ENCODE measurements at regions not wholly inside any gene's neighbourhood (a gene's known extent, or its start where the extent isn't known, plus 50 kb on each side); places are given as distances from the start of the nearest gene placed in this dataset.
"Not testable (repeated sequence)": the region's sequence is repeated elsewhere in the genome, so short reads cannot be mapped to it uniquely, and the experiment has no call there.

DNA sequence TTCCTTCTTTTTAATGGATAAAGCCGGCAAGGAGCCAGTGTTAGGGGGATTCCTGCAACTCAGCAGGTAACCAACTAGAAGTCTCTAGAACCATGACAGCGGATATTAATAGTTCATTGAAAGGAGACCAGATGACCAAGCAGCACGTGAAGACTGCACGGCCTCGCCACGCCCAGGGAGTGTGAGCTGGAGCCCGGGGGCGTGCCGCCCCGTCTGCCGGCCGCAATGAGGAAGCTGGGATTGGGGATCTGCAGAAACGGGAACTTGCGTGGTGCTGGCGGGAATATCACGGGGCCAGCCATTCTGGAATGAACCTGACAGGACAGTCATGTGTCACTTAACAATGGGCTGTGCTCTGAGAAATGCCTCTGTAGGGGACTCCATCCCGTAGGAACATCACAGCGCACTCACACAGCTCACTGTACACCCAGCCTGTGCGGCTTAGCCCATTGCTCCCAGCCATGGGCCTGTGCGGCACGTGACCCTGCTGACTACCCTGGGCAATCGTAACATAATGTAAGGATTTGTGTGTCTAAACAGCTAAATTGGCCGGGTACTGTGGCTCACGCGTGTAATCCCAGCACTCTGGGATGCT lies 4092.8 kb upstream of the TPTE start:
- intact Hi-C loops (cut with DNase I); H3K27me3 ChIP-seq; H3K4me3 ChIP-seq; H3K36me3 ChIP-seq; H3K4me1 ChIP-seq; H3K9me3 ChIP-seq; H3K9ac ChIP-seq (ENCODE audit: low read depth in 2 of 2, low read length in 2 of 2); H3K27ac ChIP-seq: not testable (repeated sequence)
- peak; percentile 19 for DNase-seq

GRCh38 chr21:6429924-6430323 lies 4091.5 kb upstream of the TPTE start:
- H3K4me3 ChIP-seq; H3K9ac ChIP-seq (ENCODE audit: low read depth in 2 of 2, low read length in 2 of 2); intact Hi-C loops (cut with DNase I); DNase-seq; H3K27ac ChIP-seq; H3K9me3 ChIP-seq; H3K4me1 ChIP-seq; H3K36me3 ChIP-seq; H3K27me3 ChIP-seq: not testable (repeated sequence)

DNA sequence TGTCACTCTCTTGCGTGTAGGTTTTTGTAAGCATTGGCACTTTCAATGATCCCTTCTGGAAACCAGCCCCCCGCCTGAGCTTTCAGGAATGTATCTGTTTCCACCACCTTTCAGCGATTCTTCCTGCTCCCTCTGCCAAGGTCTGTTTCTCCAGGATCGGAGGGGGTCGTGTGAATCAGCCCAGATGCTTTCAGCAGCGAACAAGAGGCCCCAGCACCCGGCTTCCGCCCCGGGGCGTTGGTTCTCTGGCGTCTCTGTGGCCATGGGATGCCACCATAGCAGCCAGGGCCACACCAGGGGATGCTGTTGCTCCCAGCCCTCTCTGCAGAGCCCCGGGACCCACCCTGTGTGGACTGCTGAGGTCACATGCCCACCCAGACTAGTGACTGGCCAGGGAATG lies 4088.2 kb upstream of the TPTE start:
- intact Hi-C loops (cut with DNase I); H3K9ac ChIP-seq (ENCODE audit: low read depth in 2 of 2, low read length in 2 of 2); H3K9me3 ChIP-seq; H3K36me3 ChIP-seq; H3K4me3 ChIP-seq; DNase-seq; H3K27me3 ChIP-seq; H3K27ac ChIP-seq; H3K4me1 ChIP-seq: not testable (repeated sequence)

DNA sequence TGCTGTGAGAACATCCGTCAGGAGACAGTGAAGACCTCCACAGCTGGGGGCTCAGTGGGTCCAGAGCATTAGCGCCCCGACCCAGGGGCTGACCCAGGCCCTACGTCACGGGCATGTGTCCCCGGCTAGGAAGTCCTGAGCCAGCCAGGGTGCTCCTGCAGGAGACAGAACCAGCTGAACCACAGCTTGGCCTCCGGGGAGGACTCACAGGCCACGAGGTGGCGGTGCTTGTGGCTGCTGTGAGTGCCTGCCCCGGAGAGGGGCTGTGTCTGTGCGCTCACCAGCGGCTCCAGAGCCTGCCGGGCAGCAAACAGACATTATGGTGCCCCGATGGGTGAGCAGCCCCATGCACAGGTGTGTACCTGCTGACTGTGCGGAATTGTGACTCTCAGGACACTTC lies 4085.2 kb upstream of the TPTE start:
- DNase-seq; H3K36me3 ChIP-seq; H3K4me1 ChIP-seq; H3K27me3 ChIP-seq; intact Hi-C loops (cut with DNase I); H3K27ac ChIP-seq; H3K9ac ChIP-seq (ENCODE audit: low read depth in 2 of 2, low read length in 2 of 2); H3K4me3 ChIP-seq; H3K9me3 ChIP-seq: not testable (repeated sequence)

- H3K4me3 ChIP-seq; H3K9me3 ChIP-seq; DNase-seq; H3K27ac ChIP-seq; H3K27me3 ChIP-seq; H3K4me1 ChIP-seq; intact Hi-C loops (cut with DNase I); H3K36me3 ChIP-seq; H3K9ac ChIP-seq (ENCODE audit: low read depth in 2 of 2, low read length in 2 of 2): not testable (repeated sequence)
These were observed 4084.2 kb upstream of the TPTE start for GRCh38 chr21:6436971-6437833.

DNA sequence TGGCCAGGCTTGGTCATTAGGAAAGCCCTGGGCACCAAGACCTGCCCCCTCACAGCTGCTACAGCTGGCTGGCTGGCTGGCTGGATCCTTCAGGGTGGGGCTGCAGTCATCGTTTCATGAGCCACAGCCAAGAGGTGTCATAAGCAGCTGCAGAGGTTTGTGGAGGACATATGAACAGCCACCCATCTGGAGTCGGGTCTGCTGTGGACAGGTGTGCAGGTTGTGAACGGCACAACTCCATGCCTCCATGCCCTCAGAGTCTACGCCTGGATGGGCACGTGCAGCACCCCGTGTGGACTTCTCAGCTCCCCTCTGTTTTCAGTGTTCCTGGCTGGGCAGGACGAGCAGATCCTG lies 4083.6 kb upstream of the TPTE start:
- H3K9me3 ChIP-seq; H3K27ac ChIP-seq; H3K4me1 ChIP-seq; DNase-seq; H3K9ac ChIP-seq (ENCODE audit: low read depth in 2 of 2, low read length in 2 of 2); H3K36me3 ChIP-seq; H3K4me3 ChIP-seq; H3K27me3 ChIP-seq; intact Hi-C loops (cut with DNase I): not testable (repeated sequence)

- H3K4me3 ChIP-seq; intact Hi-C loops (cut with DNase I); H3K27me3 ChIP-seq; H3K9me3 ChIP-seq; H3K9ac ChIP-seq (ENCODE audit: low read depth in 2 of 2, low read length in 2 of 2); H3K36me3 ChIP-seq; H3K27ac ChIP-seq; DNase-seq; H3K4me1 ChIP-seq: not testable (repeated sequence)
These were observed 4082.3 kb upstream of the TPTE start for GRCh38 chr21:6439058-6439457.

DNA sequence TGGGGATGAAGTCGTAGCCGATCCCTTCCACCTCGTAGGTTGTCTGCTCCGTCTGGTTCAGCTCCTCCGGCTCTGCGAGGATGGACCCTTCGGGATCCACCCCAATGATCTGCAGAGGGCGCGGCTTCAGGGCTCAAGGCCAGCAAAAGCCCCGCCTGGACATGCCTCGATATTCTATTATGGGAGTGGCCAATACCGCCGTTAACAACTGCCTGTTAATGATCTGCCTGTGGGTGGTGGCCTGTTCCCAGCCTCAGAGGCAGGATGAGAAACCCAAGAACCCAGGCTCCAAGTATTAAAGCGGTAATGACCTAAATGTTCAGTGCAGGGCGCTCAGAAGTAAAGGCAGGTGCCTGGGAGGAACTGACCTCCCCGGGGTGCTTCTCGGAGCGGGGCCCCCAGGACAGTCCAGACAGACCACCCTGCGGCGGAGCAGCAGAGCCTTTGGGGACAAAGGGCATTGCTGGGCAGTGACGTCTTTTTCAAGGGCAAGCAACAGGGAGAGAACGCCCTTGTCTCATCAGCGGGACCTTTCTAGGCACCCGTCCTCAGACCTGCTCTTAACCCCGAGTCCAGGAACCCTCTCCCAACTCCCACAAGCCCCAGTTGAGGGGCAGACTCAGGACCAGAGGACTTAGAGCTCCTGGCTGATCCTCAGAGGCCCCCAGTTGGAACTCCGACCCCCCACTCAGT lies 4066.6 kb upstream of the TPTE start:
- DNase-seq; H3K4me1 ChIP-seq; H3K9ac ChIP-seq (ENCODE audit: low read depth in 2 of 2, low read length in 2 of 2); H3K27me3 ChIP-seq; intact Hi-C loops (cut with DNase I); H3K9me3 ChIP-seq; H3K4me3 ChIP-seq; H3K27ac ChIP-seq; H3K36me3 ChIP-seq: not testable (repeated sequence)

DNA sequence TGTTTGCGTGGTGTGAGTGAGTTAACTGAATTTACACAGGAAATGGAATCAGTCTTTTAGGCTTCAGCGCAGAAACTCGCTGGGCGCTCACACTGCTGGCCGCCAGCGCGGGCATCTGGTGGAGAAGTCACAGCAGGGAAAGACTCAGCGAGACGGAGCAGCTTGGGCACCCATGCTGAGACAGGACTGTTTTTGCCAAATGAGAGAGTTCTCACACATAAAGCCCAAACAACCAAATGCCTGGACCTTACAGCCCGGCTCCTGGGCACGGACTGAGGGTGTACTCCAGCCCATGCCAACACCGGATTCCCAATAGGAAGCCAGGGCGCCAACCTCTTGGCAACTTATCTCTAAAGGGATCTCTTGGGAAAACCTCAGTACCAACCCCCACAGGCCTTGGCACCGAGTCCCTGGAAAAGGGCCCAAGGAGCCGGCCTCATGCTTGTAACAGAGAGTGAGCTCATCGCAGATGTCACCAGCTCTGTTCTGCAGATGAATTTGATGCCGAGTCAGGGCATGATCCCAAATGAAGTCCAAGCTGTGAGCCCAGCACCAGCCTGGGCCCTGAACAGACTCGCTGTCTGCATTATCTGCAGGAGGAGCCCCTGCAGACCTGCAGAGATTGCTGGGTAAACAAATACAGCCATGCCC lies 4065.2 kb upstream of the TPTE start:
- H3K9ac ChIP-seq (ENCODE audit: low read depth in 2 of 2, low read length in 2 of 2); H3K27me3 ChIP-seq; H3K4me3 ChIP-seq; H3K36me3 ChIP-seq; intact Hi-C loops (cut with DNase I); DNase-seq; H3K9me3 ChIP-seq; H3K27ac ChIP-seq; H3K4me1 ChIP-seq: not testable (repeated sequence)

DNA sequence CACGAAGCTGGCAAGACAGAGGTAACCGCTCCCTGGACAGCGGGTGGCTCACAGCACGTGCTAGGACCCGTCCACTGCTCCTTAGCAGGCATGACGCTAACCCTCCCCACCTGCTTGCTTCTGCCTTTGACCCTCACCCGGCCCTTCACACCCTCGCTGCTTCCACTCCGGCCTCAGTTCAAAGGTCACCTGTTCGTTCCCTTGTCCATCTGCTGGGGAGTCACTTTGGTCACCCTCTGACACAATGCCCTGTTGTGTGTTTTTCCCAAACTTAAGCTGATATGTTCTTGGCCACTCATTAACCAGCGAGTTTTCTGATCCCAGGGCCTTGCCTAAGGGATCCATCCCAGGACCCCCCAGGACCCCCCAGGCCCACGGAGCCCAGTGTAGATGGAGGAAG lies 4061.6 kb upstream of the TPTE start:
- intact Hi-C loops (cut with DNase I); DNase-seq; H3K9ac ChIP-seq (ENCODE audit: low read depth in 2 of 2, low read length in 2 of 2); H3K36me3 ChIP-seq; H3K4me1 ChIP-seq; H3K27ac ChIP-seq; H3K9me3 ChIP-seq; H3K27me3 ChIP-seq; H3K4me3 ChIP-seq: not testable (repeated sequence)

DNA sequence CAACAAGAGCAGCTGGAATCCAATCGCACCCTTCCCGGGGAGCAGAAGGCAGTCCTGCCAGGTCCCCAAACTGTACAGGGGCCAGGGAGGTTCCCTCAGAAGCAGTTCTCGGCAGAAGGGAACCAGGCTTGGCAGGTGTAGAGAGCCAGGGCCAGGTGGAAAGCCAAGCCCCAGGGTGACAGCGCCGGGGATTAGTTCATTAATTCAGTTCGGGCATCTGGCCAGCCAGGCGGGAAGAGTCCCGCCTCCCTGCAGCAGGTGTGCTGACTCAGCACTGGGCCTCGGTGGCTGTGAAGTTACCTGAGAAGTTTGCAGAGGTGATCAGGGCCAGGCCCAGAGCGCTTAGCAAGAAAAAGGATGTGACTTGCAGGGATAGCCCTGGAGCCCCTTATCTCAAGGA lies 4060.0 kb upstream of the TPTE start:
- H3K27ac ChIP-seq; H3K4me3 ChIP-seq; DNase-seq; H3K4me1 ChIP-seq; intact Hi-C loops (cut with DNase I); H3K36me3 ChIP-seq; H3K9ac ChIP-seq (ENCODE audit: low read depth in 2 of 2, low read length in 2 of 2); H3K9me3 ChIP-seq; H3K27me3 ChIP-seq: not testable (repeated sequence)

- H3K36me3 ChIP-seq; H3K27me3 ChIP-seq; H3K9ac ChIP-seq (ENCODE audit: low read depth in 2 of 2, low read length in 2 of 2); DNase-seq; H3K4me1 ChIP-seq; H3K9me3 ChIP-seq; H3K27ac ChIP-seq; intact Hi-C loops (cut with DNase I); H3K4me3 ChIP-seq: not testable (repeated sequence)
These were observed 4057.0 kb upstream of the TPTE start for GRCh38 chr21:6464419-6464818.

GRCh38 chr21:6466081-6466698 lies 4055.2 kb upstream of the TPTE start:
- H3K4me1 ChIP-seq; H3K27me3 ChIP-seq; H3K9me3 ChIP-seq; DNase-seq; H3K4me3 ChIP-seq; H3K27ac ChIP-seq; H3K36me3 ChIP-seq; intact Hi-C loops (cut with DNase I); H3K9ac ChIP-seq (ENCODE audit: low read depth in 2 of 2, low read length in 2 of 2): not testable (repeated sequence)

All from colonic mucosa (tissue), 4 donors.